Inflammatory macrophage (primary cell): ENCODE measurements at regions not wholly inside any gene's neighbourhood (a gene's known extent, or its start where the extent isn't known, plus 50 kb on each side); places are given as distances from the start of the nearest gene placed in this dataset.

Source experiments
- DNase-seq, 2 donors: peaks; one replicate each; pipeline ENCODE4 v3.0.0-alpha.2; 2020 to 2022

- no peak for DNase-seq
Observed at GRCh38 chr22:49053578-49053977, 774.1 kb downstream of the BRD1 start.

DNA sequence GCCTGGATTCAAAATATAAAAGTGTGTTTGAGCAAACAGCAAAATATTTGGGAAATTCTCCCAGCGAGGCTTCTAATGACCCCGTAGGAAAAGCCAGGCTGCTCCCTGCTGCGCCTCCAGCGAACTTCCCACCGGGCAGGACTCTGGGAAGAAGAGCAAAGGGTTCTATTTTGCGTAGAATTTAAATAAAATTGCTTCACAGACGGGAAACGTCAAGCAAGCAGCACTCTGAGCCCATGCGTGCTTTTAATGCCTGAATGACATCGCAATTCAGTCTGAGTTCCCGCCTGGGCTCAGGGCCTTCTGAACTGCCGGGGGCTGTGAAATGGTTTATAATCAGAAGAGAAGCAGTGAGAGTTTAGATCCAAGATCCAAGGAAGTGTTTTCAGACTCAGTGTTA is 775.1 kb downstream of the BRD1 start:
- no peak for DNase-seq

- DNase-seq, result peak in 1 of 2 donors; percentile 11
Observed at GRCh38 chr22:49052023-49052538, 775.6 kb downstream of the BRD1 start.

DNA sequence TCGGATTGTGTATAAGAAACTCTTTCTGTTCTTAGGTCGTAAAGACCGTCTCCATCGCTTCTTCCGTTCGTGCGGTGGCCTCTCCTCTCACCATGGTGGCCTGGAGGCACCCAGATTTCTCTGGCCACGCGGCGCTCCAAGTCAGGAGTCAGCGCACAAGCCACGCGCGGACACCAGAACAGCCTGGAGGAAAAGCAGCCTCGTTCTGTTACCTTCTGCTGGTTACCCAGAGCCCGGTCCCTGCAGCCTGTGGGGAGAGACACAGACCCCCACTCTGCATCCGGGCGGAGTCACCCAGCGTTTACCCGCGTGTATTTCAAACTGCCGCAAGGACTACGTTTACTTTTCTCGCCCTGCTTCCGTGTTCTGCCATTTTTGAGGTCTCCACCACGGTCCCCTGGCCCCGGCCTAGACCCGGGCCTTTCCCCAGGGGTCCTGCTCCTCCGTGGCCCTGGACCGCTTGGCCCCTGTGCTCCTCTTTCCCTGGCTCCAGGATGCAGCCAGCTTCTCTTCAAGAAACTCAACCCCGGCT is 776.1 kb downstream of the BRD1 start:
- no peak for DNase-seq

DNA sequence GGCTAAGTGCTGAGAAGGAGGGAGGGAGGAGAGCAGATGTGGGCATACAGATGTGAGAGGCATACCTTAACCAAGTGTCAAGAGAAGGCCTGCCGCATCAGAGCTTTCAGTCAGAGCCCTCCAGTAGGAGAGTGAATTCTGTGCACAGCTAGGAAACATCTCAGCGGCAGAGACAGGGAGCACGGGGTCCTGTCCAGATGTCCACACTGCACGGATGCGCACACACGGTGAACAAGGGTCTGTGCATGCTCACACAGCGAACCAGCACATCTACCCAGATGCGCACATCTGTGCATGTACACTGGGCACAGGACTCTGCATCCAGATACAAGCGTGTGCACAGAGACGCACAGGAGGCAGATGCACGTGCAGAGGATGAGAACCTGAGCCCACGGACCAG is 778.0 kb downstream of the BRD1 start:
- DNase-seq, result no peak

GRCh38 chr22:49048591-49048990 is 779.1 kb downstream of the BRD1 start:
- DNase-seq, result no peak

DNA sequence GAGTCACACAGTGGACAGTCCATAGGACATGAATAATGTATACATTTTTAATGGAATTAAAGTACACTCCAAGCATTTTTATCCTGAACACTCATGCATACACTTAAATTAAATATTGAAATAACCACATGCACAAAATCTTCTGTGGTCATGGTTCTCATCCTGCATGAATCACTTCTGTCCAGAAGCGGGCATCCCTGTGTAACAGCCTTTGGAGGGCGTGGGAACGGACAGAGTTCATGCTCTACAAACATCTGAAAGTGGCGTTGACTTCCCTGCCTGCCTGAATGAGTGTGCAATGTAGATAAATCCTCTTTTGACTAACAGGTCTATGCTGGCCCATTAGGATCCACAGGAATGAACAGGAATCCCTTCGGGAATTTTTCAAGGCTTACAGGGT is 780.2 kb downstream of the BRD1 start:
- DNase-seq, result no peak

DNA sequence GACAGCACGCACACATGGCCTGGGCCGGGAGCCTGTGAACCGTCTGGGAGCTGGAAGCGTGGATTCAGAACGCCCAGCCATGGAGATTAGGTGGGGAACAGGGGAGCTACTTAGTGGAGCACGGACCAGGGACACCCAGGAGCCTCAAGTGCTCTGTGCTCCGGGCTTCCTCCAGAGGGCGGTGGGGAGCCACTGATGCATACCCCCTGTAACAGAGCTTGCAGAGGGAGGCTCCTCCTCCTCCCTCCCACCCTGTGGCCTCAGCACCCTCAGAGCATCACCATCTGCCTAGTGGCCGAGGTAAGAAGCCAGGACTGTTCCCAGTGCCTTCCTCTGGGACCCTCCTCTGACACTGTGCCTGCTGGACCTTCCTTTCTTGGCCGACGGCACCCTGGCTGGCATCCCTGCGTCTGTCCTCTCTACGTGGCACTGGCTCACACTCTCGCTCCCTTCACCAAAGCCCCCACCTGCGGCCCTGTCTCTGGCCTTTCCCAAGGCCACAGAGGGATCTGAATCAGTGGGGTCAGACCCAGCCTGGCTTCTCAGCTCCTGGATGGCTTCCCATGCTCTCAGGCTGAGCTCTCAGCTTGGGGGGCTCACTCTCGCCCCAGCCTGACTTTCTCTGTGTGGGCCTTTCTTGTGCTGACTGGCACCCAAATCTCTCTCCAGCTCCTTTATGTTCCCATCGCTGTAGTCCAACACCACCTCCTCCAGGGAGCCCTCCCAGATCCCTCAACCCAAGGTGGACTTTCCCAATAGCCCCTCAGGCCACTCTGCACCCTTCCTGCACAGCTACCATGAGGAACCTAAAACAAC is 780.9 kb downstream of the BRD1 start:
- peak in 1 of 2 donors; percentile 24 for DNase-seq

GRCh38 chr22:49046000-49046545 is 781.6 kb downstream of the BRD1 start:
- DNase-seq, result no peak

DNA sequence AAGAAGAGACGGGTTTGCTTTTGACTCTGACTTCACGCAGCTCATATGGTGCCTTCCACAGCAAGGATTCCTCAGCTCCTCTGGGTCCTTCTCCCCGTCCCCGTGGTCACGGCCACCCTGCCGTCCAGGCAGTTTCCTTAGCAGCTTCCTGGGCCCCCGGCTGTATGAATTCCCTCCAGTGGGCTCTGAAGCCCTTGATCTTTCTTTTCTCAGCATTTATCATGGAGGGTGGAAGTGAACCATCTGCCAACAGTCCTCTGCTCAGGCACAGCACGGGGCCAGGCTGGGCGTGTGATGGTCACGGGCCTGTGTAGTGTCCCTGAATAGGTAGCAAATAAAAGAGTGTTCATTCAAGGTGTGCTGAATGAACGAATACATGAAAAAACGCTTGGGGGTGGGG is 782.4 kb downstream of the BRD1 start:
- DNase-seq, result no peak

- no peak for DNase-seq
Observed at GRCh38 chr22:49044776-49045175, 782.9 kb downstream of the BRD1 start.

DNA sequence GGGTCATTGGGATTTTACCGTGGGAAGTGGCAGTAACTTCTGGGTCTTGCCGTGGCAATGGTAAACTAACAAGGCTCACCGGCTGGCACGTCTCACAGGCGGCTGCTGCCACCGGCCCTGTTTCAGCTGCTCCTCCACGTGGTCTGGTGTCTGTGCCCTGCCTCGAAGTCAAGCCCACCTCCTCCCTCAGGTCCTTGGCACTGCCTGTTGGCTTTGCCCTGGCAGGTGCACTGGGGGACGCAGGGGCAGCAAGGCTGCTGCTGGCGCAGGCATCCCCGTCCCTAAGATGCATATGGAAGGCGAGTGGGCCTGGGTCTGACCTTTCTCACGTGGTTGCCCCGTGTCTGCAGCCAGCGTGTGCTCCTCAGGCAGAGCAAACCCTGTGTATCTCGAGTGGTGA is 783.6 kb downstream of the BRD1 start:
- no peak for DNase-seq

DNA sequence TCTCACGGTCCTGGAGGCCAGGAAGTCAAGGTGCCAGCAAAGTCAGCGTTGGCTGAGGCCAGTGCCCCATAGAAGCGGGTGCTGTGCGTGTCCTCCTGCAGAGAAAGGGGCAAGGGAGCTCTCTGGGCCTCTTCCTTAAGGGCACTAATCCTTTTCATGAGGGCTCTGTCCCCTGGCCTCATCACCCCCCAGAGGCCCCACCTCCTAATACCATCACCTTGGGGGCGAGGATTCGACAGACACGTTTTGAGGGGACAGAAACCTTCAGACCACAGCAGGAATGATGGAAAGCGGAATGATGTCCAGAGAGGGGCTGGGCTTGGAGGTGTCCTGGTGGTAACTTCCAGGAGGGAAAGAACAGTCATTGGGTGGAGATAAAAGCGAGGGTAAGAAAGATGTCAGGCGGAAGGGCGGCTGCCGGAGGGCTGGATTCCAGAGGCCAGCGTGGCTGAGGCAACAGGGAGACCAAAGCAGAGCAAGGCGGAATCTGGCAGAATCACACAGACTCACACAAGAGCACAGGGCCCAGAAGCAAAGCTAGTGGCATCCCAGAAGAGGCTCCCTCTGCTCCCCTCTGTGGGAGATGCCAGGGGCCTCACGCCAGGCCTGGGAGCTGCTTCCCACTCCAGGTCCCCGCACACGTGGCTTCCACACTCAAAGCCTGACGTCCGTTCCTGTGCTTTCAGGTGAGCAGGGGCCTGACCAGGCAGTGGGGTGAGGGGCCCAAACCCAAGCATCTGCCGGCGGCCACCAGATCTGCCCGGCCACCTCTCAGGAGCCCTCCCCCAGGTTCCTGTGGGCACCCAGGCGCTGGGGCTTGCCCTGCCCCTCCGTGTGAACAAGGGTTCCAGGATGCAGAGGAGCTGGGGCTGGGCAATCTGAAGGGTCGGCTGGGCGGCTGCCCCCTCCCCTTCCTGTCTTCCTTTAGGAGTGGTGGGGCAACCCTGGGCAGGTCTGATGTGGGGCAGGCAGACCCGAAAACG is 784.5 kb downstream of the BRD1 start:
- no peak for DNase-seq

DNA sequence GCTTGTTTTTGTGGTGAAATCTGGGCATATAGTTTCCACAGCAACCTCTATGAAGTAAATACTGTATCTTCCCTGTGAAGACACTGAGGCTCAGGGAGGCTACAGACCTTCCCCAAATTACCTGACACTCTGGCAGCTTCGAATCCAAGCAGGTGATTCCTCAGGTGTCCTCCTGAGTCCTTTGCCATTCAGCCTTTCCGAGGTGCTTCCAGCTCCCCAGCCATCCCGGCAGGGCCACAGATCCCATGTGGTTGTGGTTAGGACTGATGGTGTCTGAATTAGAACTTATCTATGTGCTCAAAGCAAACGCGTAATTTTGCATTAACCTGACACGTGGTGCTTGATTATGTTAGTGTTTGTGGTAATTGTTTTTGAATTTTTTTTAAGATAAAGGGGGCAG is 785.6 kb downstream of the BRD1 start:
- no peak for DNase-seq

DNA sequence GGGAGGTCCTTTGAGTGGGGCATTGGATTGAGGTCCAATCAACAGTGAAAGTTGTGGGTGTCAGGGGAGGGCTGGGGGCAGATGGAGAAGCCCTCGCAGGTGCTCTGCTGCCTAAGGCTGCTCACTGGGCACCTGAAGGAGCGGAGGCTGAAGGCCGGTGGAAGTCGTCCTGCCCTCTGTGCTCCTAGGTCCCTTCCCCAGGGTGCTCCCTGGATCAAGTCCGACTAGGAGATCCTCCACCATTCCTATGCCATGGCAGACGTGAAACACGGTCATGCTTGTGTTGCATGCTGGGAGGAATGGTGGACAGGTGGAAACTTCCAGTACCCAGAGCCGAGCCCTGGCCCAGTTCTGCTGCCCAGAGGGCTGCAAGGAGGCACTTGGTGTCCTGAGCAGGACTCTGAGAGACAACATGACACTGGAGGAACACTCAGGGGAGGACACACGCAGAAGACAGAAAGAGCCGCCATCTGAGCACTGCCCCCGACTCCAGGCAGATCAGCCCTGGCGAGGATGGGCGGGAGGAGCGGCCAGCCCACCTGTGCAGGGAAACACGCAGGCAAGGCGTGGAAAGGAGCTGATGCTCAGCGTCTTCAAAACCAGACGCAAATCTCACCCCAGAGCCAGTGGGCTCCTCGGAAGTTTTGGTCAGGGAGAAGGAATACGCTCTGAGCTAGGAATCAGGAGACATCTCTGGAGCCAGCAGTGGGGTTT is 786.8 kb downstream of the BRD1 start:
- DNase-seq, result no peak

- DNase-seq, result no peak
Observed at GRCh38 chr22:49040111-49040510, 787.6 kb downstream of the BRD1 start.

- no peak for DNase-seq
Observed at GRCh38 chr22:49039625-49040024, 788.0 kb downstream of the BRD1 start.

DNA sequence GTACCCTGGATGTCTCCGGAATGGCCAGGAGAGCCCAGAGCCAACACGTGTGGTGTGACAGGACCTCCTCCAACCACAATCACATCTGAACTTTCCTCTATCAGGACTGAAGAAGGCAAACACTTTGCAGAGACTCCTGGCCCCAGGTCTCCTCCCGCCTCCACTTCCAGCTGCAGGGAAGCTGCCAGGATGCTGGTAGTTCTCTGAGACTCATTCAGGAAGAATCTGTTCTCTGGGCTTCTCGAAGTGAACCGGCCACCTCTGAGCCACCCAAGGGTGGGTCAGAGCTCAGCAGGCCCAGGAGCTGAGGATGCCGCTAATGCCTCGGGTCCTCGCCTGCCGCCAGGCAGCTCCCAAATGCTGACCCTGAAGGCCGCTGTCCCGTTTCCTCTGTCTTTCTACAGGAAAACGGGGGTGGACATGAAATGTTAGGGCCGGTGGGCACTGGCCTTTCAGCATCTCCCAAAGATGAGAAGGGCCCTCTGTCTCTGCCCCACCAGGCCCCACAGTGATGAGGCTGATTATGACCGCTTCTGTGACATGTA is 789.9 kb downstream of the BRD1 start:
- DNase-seq, result no peak

DNA sequence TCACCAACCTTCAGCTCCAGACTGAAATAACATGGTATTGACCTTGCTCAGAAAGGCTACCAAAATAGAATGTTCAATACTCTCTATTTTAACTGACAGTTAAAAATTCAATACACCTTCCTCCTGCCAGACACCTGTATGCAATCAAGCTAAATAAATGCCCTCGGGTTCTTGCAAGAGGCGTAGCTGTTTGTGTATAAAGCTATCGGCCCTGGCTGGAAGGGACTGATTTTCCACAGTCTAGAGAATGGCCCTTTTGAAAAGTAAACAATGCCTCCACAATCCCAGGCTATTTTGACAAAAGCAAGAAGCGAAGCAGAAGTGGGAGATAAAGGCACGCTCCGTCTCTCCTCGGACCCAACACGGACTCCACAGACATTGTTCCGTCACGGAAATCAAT is 791.2 kb downstream of the BRD1 start:
- no peak for DNase-seq

GRCh38 chr22:49035818-49036457 is 791.7 kb downstream of the BRD1 start:
- no peak for DNase-seq
